Left renal cortex interstitium (tissue), 4 donors: ENCODE measurements at regions not wholly inside any gene's neighbourhood (a gene's known extent, or its start where the extent isn't known, plus 50 kb on each side); places are given as distances from the start of the nearest gene placed in this dataset.

Source experiments
- DNase-seq, 4 donors: peaks; one replicate each; pipeline ENCODE4 v3.0.0-alpha.2; 2013; ENCODE audit warnings: low read depth in 4 of 4, low spot score in 2 of 4, missing footprints in 1 of 4

DNA sequence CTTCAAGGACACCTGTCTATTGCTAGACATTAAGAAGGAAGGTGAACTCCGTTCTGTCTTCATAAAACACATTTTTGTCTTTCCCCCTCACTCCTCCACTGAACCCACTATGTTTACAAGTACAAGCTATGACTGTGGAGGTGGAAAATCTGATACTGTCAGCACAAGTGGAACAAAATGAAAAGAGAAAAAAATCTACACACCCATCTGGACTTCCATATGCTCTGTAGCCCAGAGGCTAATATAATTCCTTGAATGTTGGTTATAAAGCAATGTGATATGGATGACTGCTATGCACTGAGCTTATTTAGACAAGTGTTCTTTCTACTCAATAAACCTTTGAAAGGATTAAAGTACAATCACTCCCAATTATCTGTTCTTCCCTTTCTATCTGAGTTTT is 713.5 kb downstream of the DIAPH3 start:
- no peak for DNase-seq

DNA sequence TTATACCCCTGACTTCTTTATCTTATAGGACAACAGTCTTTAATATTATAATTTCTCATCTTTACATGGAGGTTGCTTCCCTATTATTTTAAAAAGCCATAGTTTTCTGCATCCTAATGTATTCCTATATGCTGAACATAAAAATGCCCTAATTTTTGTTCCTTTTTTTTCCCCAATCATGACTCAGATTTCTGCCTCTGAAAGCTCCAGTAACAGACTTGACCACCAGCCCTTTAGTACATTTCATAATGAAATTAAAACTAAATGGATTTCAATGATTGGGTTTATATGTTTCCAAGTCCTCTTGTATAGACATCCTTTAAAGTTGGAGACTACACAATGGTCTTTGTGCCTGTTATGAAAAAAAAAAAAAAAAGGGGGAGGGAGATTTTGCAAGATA is 712.5 kb downstream of the DIAPH3 start:
- no peak for DNase-seq

DNA sequence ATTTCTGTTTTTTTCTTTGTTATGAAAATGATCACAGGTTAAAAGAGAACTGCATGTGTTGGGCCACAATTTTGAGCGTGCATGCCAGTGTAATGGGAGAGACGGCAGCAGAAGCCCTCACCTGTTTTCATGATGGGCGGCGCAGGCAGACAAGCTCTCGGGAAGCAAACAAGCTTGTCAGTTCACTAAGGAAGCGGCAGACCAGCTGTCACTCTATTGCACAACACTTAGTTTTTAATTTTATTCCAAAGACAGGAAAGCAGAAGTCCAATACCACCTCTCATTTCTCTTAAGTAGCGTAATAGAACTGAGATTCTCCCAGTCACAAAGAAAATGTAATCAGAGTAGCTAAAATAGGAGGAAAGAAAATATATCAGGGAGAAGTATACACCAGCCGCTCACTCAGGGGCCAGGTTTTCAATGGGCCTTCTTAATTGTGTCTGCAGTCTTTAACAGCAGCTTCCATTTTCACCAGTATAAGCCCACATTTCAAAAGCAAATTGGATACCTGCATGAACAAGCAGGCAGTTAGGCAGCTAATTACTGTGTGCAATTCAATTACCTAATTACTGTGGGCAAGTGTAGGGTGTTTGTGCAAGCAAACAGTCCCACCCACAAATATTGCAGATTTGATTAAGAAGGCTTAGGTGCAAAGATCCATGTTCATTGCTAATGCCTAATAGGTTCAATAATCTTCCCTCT is 711.4 kb downstream of the DIAPH3 start:
- DNase-seq, result no peak

DNA sequence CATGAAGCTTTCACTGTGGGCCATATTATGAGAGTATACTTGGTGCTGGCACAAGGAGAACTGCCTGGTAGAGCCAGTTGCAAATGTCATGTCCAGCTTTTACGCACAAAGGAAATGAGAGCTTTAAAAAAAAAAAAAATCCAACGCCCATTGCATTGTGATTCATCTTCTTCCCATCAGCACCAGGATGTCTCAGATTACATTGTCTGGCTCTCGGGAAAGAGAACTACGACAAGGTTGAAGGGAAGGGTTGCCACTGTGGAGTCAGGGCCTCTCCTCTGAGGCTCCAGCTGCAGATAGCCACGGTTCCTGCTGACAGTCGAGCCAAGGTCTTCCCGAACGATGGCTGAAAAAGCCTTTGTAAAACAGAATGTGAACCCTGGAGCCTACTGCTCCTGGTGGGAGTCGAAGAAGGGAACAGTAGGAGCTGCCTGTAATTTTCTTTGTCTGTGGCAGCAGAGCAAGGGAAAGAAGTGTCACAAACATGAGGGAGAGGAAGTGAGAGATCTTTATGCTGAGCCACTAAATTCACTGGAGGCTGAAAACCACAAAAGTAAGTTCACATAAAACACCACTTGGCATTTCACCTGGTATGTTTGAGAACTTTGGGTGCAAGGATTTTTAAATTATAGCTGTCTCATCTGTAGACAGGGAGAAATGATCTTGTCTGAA is 704.7 kb downstream of the DIAPH3 start:
- DNase-seq, result no peak

DNA sequence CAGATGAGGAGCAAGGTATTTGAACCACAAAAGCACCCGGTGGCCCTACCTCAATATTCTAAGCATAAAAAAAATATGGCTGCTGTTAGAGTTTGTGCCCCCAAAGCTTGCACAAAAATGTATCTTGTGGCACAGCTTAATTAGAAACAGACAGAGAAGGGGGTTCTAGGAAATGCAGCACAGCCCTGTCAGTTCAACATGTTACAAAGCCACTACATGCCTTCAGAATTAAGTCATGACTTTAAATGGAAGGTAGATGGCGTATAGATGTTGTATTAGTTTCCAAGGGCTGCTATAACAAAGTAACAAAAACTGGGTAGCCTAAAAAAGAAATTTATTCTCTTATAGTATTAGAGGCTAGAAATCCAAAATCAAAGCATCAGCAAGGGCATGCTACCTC is 703.8 kb downstream of the DIAPH3 start:
- no peak for DNase-seq

DNA sequence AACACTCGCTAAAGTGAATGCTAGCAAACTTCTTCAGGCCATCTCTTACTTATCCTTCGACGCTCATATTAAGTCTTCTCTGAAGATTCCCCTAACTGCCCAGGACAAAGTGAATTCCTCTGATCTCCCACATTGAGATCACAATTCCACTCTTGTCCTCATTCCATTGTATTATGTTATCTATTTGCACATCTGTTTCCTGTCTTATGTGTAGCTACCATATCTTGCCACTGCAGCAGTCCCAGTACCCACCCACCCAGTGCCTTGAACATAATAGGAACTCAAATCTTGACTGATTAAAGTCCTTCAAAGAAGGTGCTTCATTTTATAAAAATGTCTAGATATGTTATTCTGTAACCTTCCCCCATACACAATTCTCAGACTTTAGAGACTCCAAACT is 702.3 kb downstream of the DIAPH3 start:
- DNase-seq, result no peak

DNA sequence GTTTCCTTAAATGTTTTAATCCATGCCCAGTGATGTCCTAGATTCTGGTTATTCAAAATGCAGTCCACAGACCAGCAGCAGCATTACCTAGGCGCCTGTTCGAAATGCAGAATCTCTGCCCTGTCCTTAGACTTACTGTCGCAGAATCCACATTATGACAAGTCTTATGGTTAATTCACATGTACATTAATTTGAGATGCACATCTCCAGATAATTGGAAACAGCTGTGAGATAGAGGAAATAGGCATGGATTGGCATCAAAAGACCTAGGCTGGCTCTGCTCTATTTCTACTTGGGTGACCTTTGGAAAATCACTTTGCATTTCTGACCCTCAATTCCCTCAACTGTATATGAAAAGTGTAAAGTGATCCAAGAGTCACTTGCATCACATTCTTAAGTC is 700.7 kb downstream of the DIAPH3 start:
- DNase-seq, result no peak

DNA sequence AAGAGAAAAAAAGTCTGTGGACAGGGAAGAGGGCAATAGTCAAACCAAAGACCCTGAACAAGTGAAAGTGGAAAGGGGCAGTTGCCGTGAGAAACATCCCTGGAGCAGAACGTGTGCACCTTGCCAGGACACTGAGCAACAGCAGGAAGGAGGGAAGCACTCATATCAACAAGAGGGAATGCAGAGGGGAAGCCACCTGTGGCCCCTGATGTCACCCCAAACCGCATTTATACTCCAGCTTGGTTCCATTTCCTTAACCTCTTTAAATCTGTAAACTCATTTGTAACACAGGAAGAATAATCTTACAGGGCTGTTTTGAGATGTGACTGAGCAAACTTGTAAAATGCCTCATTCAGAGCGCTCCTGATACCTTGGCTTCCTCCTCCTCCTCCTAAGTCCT is 698.8 kb downstream of the DIAPH3 start:
- no peak for DNase-seq

DNA sequence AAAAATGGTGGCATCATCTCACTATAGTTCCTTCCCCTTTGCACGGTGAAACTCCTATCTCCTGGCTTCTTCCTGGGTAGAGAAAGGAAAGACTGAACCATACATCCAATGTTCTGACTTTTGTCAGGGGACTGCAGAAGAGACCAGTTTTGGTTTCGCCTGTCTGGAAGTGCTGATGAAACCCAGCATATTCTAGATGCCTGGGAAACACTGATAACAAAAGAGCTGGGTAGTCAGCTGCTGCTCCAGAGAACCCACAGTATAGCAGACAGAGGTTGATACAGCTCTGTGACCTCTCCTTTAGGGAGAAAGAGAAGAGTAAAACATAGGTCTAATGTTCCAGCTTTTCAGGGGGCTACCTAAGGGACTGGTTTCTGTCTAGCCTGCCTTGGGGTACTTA is 695.3 kb downstream of the DIAPH3 start:
- DNase-seq, result no peak

DNA sequence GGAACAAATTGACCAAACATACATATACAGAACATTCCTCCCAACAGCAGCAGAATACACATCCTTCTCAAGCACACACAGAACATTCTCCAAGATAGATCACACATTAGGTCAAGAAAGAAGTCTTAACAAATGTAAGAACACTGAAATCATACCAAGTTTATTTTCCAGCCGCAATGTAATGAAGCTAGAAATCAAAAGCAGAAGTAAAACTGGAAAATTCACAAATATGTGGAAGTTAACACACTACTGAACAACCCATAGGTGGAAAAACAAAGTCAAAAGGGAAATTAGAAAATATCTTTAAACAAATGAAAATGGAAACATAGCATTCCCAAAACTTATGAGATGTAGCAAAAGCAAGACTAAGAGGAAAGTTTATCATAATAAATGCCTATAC is 692.6 kb downstream of the DIAPH3 start:
- DNase-seq, result no peak

DNA sequence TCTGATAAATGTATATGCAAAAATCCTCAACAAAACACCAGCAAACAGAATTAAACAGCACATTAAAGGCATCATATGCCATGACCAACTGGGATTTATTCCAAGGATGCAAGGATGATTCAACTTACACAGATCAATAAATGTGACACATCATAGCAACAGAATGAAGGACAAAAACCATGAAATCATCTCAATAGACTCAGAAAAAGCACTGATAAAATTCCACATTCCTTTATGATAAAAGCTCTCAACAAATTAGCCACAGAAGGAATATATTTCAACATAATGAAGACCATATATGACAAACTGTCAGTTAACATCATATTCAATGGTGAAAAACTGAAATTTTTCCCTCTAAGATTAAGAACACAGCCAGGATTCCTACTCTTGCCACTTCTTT is 691.6 kb downstream of the DIAPH3 start:
- no peak for DNase-seq

DNA sequence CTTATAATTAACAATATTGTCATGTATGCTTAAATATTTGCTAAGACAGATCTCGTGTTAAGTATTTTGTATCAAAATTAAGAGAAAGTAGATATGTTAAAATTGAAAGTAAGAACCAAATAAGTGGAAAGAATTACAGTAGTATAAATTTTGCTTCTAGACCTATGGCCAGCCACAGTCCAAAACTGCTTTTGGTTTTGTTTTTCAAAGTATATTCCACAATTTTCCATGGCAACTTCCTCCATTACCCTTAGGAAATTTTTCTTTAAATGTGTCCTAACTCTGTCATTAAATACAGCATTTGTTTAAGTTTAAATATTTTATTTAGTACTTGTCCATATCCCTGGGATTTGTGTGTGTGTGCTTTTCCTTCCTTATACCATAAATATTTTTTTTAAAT is 689.0 kb downstream of the DIAPH3 start:
- no peak for DNase-seq

DNA sequence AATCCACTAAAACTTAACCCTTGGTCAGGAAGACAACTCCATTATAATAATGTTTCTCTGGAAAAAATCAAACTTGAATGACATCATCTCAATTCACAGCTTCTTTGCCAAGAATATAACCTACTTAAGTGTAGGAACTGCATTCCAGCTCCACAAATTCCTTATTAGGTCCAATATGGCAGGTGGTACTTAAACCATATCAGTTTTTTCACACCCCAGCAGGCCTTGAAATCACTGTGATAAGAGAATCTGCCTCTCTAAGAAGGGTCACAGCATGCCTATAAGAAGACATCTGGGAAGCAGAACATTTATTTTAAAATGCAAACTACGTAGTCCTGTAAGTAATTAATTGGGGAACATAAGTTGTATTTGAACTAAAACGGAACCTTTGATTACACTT is 687.8 kb downstream of the DIAPH3 start:
- DNase-seq, result no peak

DNA sequence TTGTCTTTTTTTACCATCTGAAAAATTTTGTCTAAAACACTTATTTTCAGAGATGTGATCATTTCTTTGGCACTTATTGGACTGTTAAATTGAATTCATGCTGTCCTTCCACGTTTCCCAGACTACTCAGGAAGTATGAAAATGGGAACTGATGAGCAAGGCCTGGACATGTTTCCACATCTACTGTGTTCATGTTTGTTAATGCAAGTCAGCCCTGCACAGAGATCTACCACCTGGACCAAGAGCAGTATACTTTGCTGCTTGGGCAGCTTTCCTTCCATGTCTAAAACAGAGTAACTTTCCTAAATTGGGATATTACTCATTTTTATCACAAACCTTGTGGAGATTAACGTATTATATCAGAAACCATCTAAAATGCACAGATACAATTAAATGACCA is 687.4 kb downstream of the DIAPH3 start:
- DNase-seq, result no peak

DNA sequence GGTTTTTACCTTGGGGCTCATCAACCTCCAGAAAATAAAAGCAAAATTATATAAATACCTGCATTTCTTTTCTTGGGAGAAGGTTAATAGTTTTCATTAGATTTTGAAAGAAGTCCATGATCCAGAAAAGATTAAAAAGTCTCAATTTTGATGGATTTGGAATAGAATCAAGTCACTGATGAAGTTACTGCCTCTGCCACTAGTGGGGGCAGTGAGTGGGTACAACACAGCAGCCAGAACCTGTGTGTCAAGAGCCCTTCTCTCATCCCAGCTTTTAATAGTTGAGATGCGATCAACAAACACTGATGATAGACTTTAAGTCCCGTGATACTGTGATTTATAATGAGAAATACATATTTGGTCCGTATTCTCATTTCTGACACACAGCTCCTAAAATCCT is 686.7 kb downstream of the DIAPH3 start:
- no peak for DNase-seq

DNA sequence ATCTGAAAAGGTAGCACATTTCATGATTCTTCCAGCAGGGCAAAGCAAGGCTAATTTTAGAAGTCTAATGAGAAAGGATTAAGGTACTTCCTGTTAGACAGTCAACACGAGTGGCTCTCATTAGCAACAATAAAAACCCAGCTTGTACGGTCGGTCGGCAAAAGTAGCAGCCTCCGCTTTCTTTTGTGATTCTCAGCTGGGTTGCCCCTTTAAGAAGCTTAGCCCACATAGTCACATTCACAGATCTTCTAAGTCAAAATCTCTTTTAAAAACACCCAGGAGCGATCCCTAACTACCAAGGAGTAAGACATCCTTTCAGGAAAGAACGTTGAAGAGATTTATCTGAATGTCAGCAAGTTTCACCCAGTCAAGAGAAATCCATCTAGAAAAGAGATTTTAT is 684.8 kb downstream of the DIAPH3 start:
- no peak for DNase-seq

DNA sequence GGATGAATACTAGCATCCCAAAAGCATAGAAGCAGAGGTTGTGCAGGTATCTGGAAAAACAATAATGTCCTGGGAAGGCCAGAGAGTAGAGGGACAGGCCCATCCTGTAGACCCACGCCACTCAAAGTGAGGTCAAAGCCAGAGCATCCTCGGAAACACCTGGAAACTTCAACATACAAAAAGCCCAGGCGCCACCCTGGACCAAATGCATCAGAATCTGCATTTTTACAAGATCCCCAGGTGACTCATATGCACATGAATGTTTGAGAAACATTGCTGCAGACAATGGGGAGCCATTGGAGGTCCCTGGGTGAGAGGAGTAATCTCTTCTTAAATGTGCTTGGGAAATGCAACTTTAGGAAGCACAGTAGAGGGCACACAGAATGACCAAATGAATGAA is 684.1 kb downstream of the DIAPH3 start:
- DNase-seq, result no peak

DNA sequence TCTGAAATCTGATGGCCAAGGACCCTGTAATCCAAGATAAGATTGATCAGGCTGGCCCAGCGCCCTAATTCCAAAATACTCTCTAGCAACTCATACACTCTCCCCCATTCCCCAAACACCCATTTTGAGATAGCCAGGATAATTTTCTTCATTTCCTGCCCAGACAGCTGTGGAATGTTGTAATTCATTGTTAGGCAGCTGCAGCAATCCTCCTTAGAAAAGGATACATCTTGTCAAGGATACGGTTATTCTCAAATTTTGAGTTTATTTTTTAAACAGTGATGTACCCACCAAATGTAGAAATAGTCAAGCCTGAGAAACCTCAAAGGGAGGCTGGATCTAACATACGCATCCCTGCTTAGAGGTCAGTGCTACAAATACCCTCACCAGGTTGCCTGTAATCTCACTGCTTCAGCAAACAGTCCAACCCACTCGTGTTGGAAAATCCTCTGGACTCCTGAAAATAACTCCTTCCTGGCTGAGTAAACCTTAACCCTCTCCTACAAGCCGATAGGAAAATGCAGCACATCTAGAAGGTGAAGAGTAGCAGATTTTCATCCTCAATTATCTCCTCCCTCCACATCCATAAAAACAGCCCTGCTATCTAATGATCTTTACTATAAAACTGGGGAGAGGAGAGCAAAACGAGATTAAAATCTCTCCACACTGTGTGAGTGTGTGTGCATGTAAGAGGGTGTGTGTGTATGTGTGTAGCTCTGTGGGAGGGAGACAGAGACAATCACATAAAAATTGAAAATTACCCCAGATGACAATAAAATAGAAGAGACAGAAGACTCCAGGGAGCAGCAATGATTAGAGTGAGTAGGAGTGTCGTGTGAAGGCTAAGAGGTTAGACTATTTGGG is 683.1 kb downstream of the DIAPH3 start:
- no peak for DNase-seq

DNA sequence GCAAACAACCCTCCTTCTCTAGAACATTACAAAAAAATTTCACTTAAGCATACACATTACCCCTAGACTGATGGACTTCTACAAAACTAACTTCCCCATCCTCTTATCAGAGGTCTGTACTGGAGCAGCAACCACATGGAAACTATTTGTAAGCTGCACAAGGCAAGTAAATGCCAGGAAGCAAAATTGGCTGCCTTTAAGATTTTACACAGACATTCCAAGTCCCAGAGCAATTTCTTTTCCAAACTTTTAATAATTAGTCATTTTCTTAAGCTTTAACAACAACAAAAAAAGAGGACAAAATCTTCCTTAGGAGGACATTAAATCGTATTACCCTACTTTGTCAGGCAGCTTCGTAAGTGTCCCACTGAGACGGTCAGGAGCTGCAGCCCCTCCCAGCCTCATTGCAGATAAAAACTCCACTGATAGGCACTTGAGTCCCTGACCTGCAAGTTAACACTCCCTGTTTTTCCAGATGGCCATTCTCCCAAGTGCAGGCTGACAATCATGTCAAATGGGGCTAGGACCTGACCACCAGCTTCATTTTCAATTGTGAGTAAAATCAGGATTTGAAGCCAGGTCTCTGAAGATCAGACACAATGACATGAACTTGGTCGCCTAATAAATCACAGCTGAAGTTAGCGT is 680.1 kb downstream of the DIAPH3 start:
- no peak for DNase-seq

DNA sequence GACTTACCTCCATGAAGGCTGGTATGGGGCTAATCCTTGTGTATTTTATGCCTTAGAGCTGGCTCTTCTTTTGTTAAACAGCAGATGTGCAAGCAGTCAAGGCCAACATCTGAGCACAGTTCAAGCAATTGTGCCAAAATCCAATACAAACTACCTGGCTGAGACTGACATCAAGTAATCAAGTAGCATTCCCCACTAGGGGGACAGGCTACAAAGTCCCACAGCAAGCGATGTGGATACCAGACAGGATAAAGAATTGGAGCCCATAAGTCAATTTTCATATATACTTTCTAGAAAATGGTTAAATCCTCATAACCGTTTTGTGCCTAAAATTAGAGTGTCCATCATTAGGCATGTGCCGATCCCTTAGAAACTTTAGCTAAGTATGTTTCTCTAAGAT is 675.8 kb downstream of the DIAPH3 start:
- DNase-seq, result no peak

DNA sequence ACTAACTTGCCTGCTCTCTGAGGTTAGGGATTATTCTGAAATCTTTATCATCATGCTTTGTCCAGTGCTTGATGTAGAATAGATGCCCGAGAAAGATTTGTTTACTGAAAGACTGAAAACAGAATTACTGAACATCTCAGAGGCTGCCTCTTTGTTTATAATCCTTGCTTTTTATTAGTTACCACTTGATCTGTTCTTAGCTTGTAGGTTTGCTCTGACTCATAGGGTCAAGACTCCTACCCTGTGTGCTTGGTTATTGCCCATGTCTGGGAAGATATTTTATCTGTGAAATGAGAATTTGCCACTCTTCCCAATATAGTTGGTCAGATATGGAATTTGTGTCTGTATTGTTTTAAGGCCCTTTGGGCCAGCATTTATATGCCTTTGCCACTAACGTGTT is 675.3 kb downstream of the DIAPH3 start:
- no peak for DNase-seq
